ENCODE measurements at regions not wholly inside any gene's neighbourhood (a gene's known extent, or its start where the extent isn't known, plus 50 kb on each side); places are given as distances from the start of the nearest gene placed in this dataset.

- DNase-seq: no peak
- WGBS (ENCODE audit: extremely low coverage, insufficient coverage, low lambda C conversion rate): no CpG with 5 or more reads among the region's 1 CpG
- H3K27ac ChIP-seq (ENCODE audit: low read depth, low read length): no peak overlapping the region
Observed at GRCh38 chr4:147361726-147362125, 119.2 kb upstream of the EDNRA start.

GRCh38 chr4:147362938-147363337 is 118.0 kb upstream of the EDNRA start:
- Histone ChIP-seq H3K4ac (ENCODE audit: low read depth, low read length) (no peak overlapping the region), H3K4me3 (ENCODE audit: low read length) (no peak overlapping the region), H3K4me2 (ENCODE audit: low read length) (no peak overlapping the region), H2BK5ac (ENCODE audit: low read length) (no peak overlapping the region), H3K56ac (ENCODE audit: low read length) (no peak overlapping the region), H2AK5ac (ENCODE audit: low read length) (no peak overlapping the region), H3K79me2 (ENCODE audit: control insufficient read depth, insufficient read depth, low read length) (no peaks in the 10 kb centered on the region), H2BK120ac (ENCODE audit: low read depth, low read length) (no peak overlapping the region), H3K18ac (ENCODE audit: low read length) (no peak overlapping the region), H4K5ac (ENCODE audit: low read length) (no peak overlapping the region), H3K27me3 (ENCODE audit: insufficient read depth, low read length, poor library complexity) (no peaks in the 10 kb centered on the region), H3K27ac (ENCODE audit: low read depth, low read length) (no peak overlapping the region), H3K4me1 (ENCODE audit: control insufficient read depth, low read depth, low read length) (no peaks in the 10 kb centered on the region), H3K23ac (ENCODE audit: low read length) (no peak overlapping the region), H3K36me3 (ENCODE audit: control insufficient read depth, insufficient read depth, low read length) (no peaks in the 10 kb centered on the region), H3K9ac (ENCODE audit: low read length) (no peak overlapping the region), H3K79me1 (ENCODE audit: low read length) (no peaks in the 10 kb centered on the region), H4K8ac (ENCODE audit: low read depth, low read length) (no peak overlapping the region), H2BK15ac (replicated peaks; ENCODE audit: low read depth) (no peak overlapping the region)
- no CpG with 5 or more reads among the region's 4 CpGs for WGBS (ENCODE audit: extremely low coverage, insufficient coverage, low lambda C conversion rate)
- DNase-seq: no peak

More at GRCh38 chr4:147361726-147362125, 119.2 kb upstream of the EDNRA start:
- H2BK15ac ChIP-seq (replicated peaks; ENCODE audit: low read depth): no peak overlapping the region
- no peak overlapping the region for H3K4me3 ChIP-seq (ENCODE audit: low read length)
- H3K23ac ChIP-seq (ENCODE audit: low read length): no peak overlapping the region
- H3K4me2 ChIP-seq (ENCODE audit: low read length): no peak overlapping the region
- H3K18ac ChIP-seq (ENCODE audit: low read length): no peak overlapping the region
- no peak overlapping the region for H3K56ac ChIP-seq (ENCODE audit: low read length)
- H3K4ac ChIP-seq (ENCODE audit: low read depth, low read length): no peak overlapping the region
- no peak overlapping the region for H4K5ac ChIP-seq (ENCODE audit: low read length)
- no peaks in the 10 kb centered on the region for H3K79me2 ChIP-seq (ENCODE audit: control insufficient read depth, insufficient read depth, low read length)
- H2BK5ac ChIP-seq (ENCODE audit: low read length): no peak overlapping the region
- H3K9ac ChIP-seq (ENCODE audit: low read length): no peak overlapping the region
- no peak overlapping the region for H2BK120ac ChIP-seq (ENCODE audit: low read depth, low read length)
- H3K36me3 ChIP-seq (ENCODE audit: control insufficient read depth, insufficient read depth, low read length): no peaks in the 10 kb centered on the region
- no peaks in the 10 kb centered on the region for H3K27me3 ChIP-seq (ENCODE audit: insufficient read depth, low read length, poor library complexity)
- H3K4me1 ChIP-seq (ENCODE audit: control insufficient read depth, low read depth, low read length): no peaks in the 10 kb centered on the region
- H4K8ac ChIP-seq (ENCODE audit: low read depth, low read length): no peak overlapping the region
- no peak overlapping the region for H2AK5ac ChIP-seq (ENCODE audit: low read length)
- H3K79me1 ChIP-seq (ENCODE audit: low read length): no peaks in the 10 kb centered on the region

GRCh38 chr4:147363514-147363913 is 117.4 kb upstream of the EDNRA start:
- no CpG with 5 or more reads among the region's 2 CpGs for WGBS (ENCODE audit: extremely low coverage, insufficient coverage, low lambda C conversion rate)
- H3K27ac ChIP-seq (ENCODE audit: low read depth, low read length): no peak overlapping the region

GRCh38 chr4:147365396-147365795 is 115.5 kb upstream of the EDNRA start:
- Histone ChIP-seq H3K18ac (ENCODE audit: low read length) (no peak overlapping the region), H3K27ac (ENCODE audit: low read depth, low read length) (no peak overlapping the region), H3K79me2 (ENCODE audit: control insufficient read depth, insufficient read depth, low read length) (no peaks in the 10 kb centered on the region), H3K4me3 (ENCODE audit: low read length) (no peak overlapping the region), H2BK5ac (ENCODE audit: low read length) (no peak overlapping the region), H3K79me1 (ENCODE audit: low read length) (no peaks in the 10 kb centered on the region), H3K4me1 (ENCODE audit: control insufficient read depth, low read depth, low read length) (no peaks in the 10 kb centered on the region), H3K4ac (ENCODE audit: low read depth, low read length) (no peak overlapping the region), H3K23ac (ENCODE audit: low read length) (no peak overlapping the region), H2AK5ac (ENCODE audit: low read length) (no peak overlapping the region), H2BK120ac (ENCODE audit: low read depth, low read length) (no peak overlapping the region), H3K36me3 (ENCODE audit: control insufficient read depth, insufficient read depth, low read length) (no peaks in the 10 kb centered on the region), H4K5ac (ENCODE audit: low read length) (no peak overlapping the region), H3K4me2 (ENCODE audit: low read length) (no peak overlapping the region), H3K9ac (ENCODE audit: low read length) (no peak overlapping the region), H3K56ac (ENCODE audit: low read length) (no peak overlapping the region), H3K27me3 (ENCODE audit: insufficient read depth, low read length, poor library complexity) (no peaks in the 10 kb centered on the region), H4K8ac (ENCODE audit: low read depth, low read length) (no peak overlapping the region), H2BK15ac (replicated peaks; ENCODE audit: low read depth) (no peak overlapping the region)
- DNase-seq: no peak
- WGBS (ENCODE audit: extremely low coverage, insufficient coverage, low lambda C conversion rate): no CpG with 5 or more reads among the region's 3 CpGs

More at GRCh38 chr4:147363514-147363913, 117.4 kb upstream of the EDNRA start:
- Histone ChIP-seq H3K79me1 (ENCODE audit: low read length) (no peaks in the 10 kb centered on the region), H3K18ac (ENCODE audit: low read length) (no peak overlapping the region), H2BK5ac (ENCODE audit: low read length) (no peak overlapping the region), H4K5ac (ENCODE audit: low read length) (no peak overlapping the region), H3K79me2 (ENCODE audit: control insufficient read depth, insufficient read depth, low read length) (no peaks in the 10 kb centered on the region), H3K56ac (ENCODE audit: low read length) (no peak overlapping the region), H3K23ac (ENCODE audit: low read length) (no peak overlapping the region), H2BK15ac (replicated peaks; ENCODE audit: low read depth) (no peak overlapping the region), H3K4ac (ENCODE audit: low read depth, low read length) (no peak overlapping the region), H3K4me2 (ENCODE audit: low read length) (no peak overlapping the region), H3K27me3 (ENCODE audit: insufficient read depth, low read length, poor library complexity) (no peaks in the 10 kb centered on the region), H4K8ac (ENCODE audit: low read depth, low read length) (no peak overlapping the region), H3K9ac (ENCODE audit: low read length) (no peak overlapping the region), H3K4me3 (ENCODE audit: low read length) (no peak overlapping the region), H2AK5ac (ENCODE audit: low read length) (no peak overlapping the region), H3K36me3 (ENCODE audit: control insufficient read depth, insufficient read depth, low read length) (no peaks in the 10 kb centered on the region), H2BK120ac (ENCODE audit: low read depth, low read length) (no peak overlapping the region), H3K4me1 (ENCODE audit: control insufficient read depth, low read depth, low read length) (no peaks in the 10 kb centered on the region)
- DNase-seq: no peak

- no peak overlapping the region for H2BK15ac ChIP-seq (replicated peaks; ENCODE audit: low read depth)
- H3K4me1 ChIP-seq (ENCODE audit: control insufficient read depth, low read depth, low read length): no peaks in the 10 kb centered on the region
- no peak overlapping the region for H3K4me3 ChIP-seq (ENCODE audit: low read length)
- H3K4me2 ChIP-seq (ENCODE audit: low read length): no peak overlapping the region
- H2AK5ac ChIP-seq (ENCODE audit: low read length): no peak overlapping the region
- H3K18ac ChIP-seq (ENCODE audit: low read length): no peak overlapping the region
- no peaks in the 10 kb centered on the region for H3K79me1 ChIP-seq (ENCODE audit: low read length)
- H3K4ac ChIP-seq (ENCODE audit: low read depth, low read length): no peak overlapping the region
- H3K27ac ChIP-seq (ENCODE audit: low read depth, low read length): no peak overlapping the region
- no peak overlapping the region for H3K56ac ChIP-seq (ENCODE audit: low read length)
- no peak overlapping the region for H2BK120ac ChIP-seq (ENCODE audit: low read depth, low read length)
- no peak for DNase-seq
- H3K23ac ChIP-seq (ENCODE audit: low read length): no peak overlapping the region
- no peaks in the 10 kb centered on the region for H3K36me3 ChIP-seq (ENCODE audit: control insufficient read depth, insufficient read depth, low read length)
- no peaks in the 10 kb centered on the region for H3K79me2 ChIP-seq (ENCODE audit: control insufficient read depth, insufficient read depth, low read length)
- no CpG with 5 or more reads among the region's 3 CpGs for WGBS (ENCODE audit: extremely low coverage, insufficient coverage, low lambda C conversion rate)
- no peaks in the 10 kb centered on the region for H3K27me3 ChIP-seq (ENCODE audit: insufficient read depth, low read length, poor library complexity)
- H4K5ac ChIP-seq (ENCODE audit: low read length): no peak overlapping the region
- no peak overlapping the region for H4K8ac ChIP-seq (ENCODE audit: low read depth, low read length)
- H3K9ac ChIP-seq (ENCODE audit: low read length): no peak overlapping the region
- H2BK5ac ChIP-seq (ENCODE audit: low read length): no peak overlapping the region
Observed at GRCh38 chr4:147366164-147366563, 114.7 kb upstream of the EDNRA start.

GRCh38 chr4:147367891-147368290 is 113.0 kb upstream of the EDNRA start:
- H4K8ac ChIP-seq (ENCODE audit: low read depth, low read length): no peak overlapping the region
- no peak overlapping the region for H3K56ac ChIP-seq (ENCODE audit: low read length)
- H3K18ac ChIP-seq (ENCODE audit: low read length): no peak overlapping the region
- H3K23ac ChIP-seq (ENCODE audit: low read length): no peak overlapping the region
- no peak overlapping the region for H3K4me2 ChIP-seq (ENCODE audit: low read length)
- H2BK15ac ChIP-seq (replicated peaks; ENCODE audit: low read depth): no peak overlapping the region
- H3K27ac ChIP-seq (ENCODE audit: low read depth, low read length): no peak overlapping the region
- H2BK120ac ChIP-seq (ENCODE audit: low read depth, low read length): no peak overlapping the region
- DNase-seq: no peak
- no peaks in the 10 kb centered on the region for H3K4me1 ChIP-seq (ENCODE audit: control insufficient read depth, low read depth, low read length)
- H3K36me3 ChIP-seq (ENCODE audit: control insufficient read depth, insufficient read depth, low read length): no peaks in the 10 kb centered on the region
- no peak overlapping the region for H2BK5ac ChIP-seq (ENCODE audit: low read length)
- H3K4me3 ChIP-seq (ENCODE audit: low read length): no peak overlapping the region
- H3K4ac ChIP-seq (ENCODE audit: low read depth, low read length): no peak overlapping the region
- no peaks in the 10 kb centered on the region for H3K79me1 ChIP-seq (ENCODE audit: low read length)
- H4K5ac ChIP-seq (ENCODE audit: low read length): no peak overlapping the region
- H3K9ac ChIP-seq (ENCODE audit: low read length): no peak overlapping the region
- no peaks in the 10 kb centered on the region for H3K27me3 ChIP-seq (ENCODE audit: insufficient read depth, low read length, poor library complexity)
- no peak overlapping the region for H2AK5ac ChIP-seq (ENCODE audit: low read length)
- no peaks in the 10 kb centered on the region for H3K79me2 ChIP-seq (ENCODE audit: control insufficient read depth, insufficient read depth, low read length)
